DOHH2 (cell line): ENCODE measurements at regions not wholly inside any gene's neighbourhood (a gene's known extent, or its start where the extent isn't known, plus 50 kb on each side); places are given as distances from the start of the nearest gene placed in this dataset.

Experiments used
- H3F3A ChIP-seq: fragments of 200-600 bp; sonication (generic), shearing (Covaris generic); 2 replicates; pipeline ENCODE4 v1.6.0; 2016; ENCODE audit warnings: antibody characterized with exemption, mild to moderate bottlenecking; ENCODE audit not compliant: control insufficient read depth, insufficient read depth
- H3K27ac ChIP-seq: fragments of 200-600 bp; sonication (generic); 2 replicates; pipeline ENCODE4 v1.5.1; 2014; ENCODE audit warnings: low read depth, mild to moderate bottlenecking, low read length, moderate library complexity
- H3K27me3 ChIP-seq: fragments of 200-600 bp; sonication (generic); 2 replicates; pipeline ENCODE4 v1.6.1; 2014; ENCODE audit warnings: mild to moderate bottlenecking, low read length, mixed read lengths; ENCODE audit not compliant: control insufficient read depth
- H3K36me3 ChIP-seq: fragments of 200-600 bp; sonication (generic); 2 replicates; pipeline ENCODE4 v1.6.1; 2014; ENCODE audit warnings: mild to moderate bottlenecking, low read length, moderate library complexity, mixed read lengths; ENCODE audit not compliant: control insufficient read depth
- H3K4me1 ChIP-seq: fragments of 200-600 bp; sonication (generic); 2 replicates; pipeline ENCODE4 v1.6.1; 2014; ENCODE audit warnings: mild to moderate bottlenecking, low read length, mixed read lengths; ENCODE audit not compliant: control insufficient read depth
- H3K4me2 ChIP-seq: fragments of 200-600 bp; sonication (generic); 2 replicates; pipeline ENCODE4 v1.6.0; 2014; ENCODE audit warnings: mild to moderate bottlenecking, low read length, moderate library complexity
- H3K4me3 ChIP-seq: fragments of 200-600 bp; sonication (generic); 2 replicates; pipeline ENCODE4 v1.5.1; 2014; ENCODE audit warnings: mild to moderate bottlenecking, low read length, mixed read lengths
- H3K79me2 ChIP-seq: fragments of 200-600 bp; sonication (generic); 2 replicates; pipeline ENCODE4 v1.6.1; 2014; ENCODE audit warnings: mild to moderate bottlenecking, low read length, mixed read lengths; ENCODE audit not compliant: control insufficient read depth
- H3K9me2 ChIP-seq: fragments of 200-600 bp; sonication (generic); replicated peaks from 2 replicates; pipeline ENCODE4 v1.6.1; 2014; ENCODE audit warnings: mild to moderate bottlenecking, low read length, mixed read lengths; ENCODE audit not compliant: control insufficient read depth
- H3K9me3 ChIP-seq: fragments of 200-600 bp; sonication (generic); 2 replicates; pipeline ENCODE4 v1.6.1; 2014; ENCODE audit warnings: antibody characterized with exemption, low read length, mixed read lengths; ENCODE audit not compliant: control insufficient read depth, insufficient read depth
- H4K20me1 ChIP-seq: fragments of 200-600 bp; sonication (generic); 2 replicates; pipeline ENCODE4 v1.6.0; 2014; ENCODE audit warnings: low read depth, mild to moderate bottlenecking, antibody characterized with exemption, low read length, moderate library complexity; ENCODE audit not compliant: control insufficient read depth, insufficient read depth
- EZH2phosphoT487 ChIP-seq: fragments of 200-600 bp; sonication (generic); IDR thresholded peaks from 2 replicates; pipeline ENCODE4 v1.6.1; 2017; ENCODE audit warnings: borderline replicate concordance, mild to moderate bottlenecking, antibody characterized with exemption, low read length, moderate library complexity, mixed read lengths
- TF ChIP-seq, protein P1 (sequence below): fragments of 200-600 bp; sonication (generic); IDR thresholded peaks from one replicate; pipeline ENCODE4 v1.5.1; 2014; ENCODE audit warnings: antibody characterized with exemption, mild to moderate bottlenecking, low read depth, low read length; ENCODE audit not compliant: poor library complexity, severe bottlenecking

DNA sequence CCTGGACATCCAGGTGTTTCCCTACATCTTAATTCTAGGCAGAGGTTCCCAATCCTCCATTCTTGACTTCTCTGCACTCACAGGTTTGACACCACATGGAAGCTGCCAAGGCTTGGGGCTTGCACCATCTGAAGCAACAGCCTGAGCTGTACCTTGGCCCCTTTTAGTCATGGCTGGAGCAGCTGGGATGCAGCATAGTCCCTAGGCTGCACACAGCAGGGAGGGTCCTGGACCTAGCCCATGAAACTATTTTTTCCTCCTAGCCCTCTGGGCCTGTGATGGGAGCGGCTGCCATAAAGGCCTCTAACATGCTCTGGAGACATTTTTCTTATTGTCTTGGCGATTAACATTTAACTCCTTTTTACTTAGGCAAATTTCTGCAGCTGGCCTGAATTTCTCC is 417.2 kb upstream of the FLRT2 start:
- no peaks in the 10 kb centered on the region for H4K20me1 ChIP-seq
- H3K9me3 ChIP-seq: peaks cover 5% of the 10 kb centered on the region; the same call in 1 of the 2 replicates
- no peaks in the 10 kb centered on the region for H3F3A ChIP-seq
- no peaks in the 10 kb centered on the region for H3K36me3 ChIP-seq
- H3K4me3 ChIP-seq: no peak overlapping the region
- H3K27ac ChIP-seq: no peak overlapping the region
- no peaks in the 10 kb centered on the region for H3K79me2 ChIP-seq
- no peaks in the 10 kb centered on the region for H3K27me3 ChIP-seq
- H3K9me2 ChIP-seq: no peaks in the 10 kb centered on the region
- H3K4me2 ChIP-seq: no peak overlapping the region
- no peaks in the 10 kb centered on the region for H3K4me1 ChIP-seq
- no peak for TF ChIP-seq EZH2phosphoT487
- TF ChIP-seq, protein P1, sequence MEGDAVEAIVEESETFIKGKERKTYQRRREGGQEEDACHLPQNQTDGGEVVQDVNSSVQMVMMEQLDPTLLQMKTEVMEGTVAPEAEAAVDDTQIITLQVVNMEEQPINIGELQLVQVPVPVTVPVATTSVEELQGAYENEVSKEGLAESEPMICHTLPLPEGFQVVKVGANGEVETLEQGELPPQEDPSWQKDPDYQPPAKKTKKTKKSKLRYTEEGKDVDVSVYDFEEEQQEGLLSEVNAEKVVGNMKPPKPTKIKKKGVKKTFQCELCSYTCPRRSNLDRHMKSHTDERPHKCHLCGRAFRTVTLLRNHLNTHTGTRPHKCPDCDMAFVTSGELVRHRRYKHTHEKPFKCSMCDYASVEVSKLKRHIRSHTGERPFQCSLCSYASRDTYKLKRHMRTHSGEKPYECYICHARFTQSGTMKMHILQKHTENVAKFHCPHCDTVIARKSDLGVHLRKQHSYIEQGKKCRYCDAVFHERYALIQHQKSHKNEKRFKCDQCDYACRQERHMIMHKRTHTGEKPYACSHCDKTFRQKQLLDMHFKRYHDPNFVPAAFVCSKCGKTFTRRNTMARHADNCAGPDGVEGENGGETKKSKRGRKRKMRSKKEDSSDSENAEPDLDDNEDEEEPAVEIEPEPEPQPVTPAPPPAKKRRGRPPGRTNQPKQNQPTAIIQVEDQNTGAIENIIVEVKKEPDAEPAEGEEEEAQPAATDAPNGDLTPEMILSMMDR: no peak

DNA sequence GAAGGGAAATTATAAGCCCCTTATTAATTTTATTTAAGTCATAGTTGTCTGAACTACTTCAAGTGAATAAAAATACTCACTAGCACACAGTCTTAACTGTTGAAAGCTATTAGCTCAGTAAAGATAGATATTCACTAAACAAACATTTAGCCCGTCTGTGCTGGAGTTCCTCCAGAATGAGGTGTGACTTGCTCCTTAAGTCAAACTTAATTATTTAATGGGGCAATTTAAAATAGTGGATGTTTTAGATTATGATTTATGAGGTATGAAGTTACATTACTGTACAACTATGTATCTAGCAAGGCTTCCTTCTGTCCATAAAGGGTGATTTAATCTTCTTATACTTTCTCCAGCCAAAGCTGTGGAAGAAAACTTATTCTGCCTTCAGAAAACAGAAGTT is 414.0 kb upstream of the FLRT2 start:
- Histone ChIP-seq H3K4me1 (no peaks in the 10 kb centered on the region), H3K4me2 (no peak overlapping the region), H3K4me3 (no peak overlapping the region), H3F3A (no peaks in the 10 kb centered on the region), H3K27ac (no peak overlapping the region), H3K9me3 (peaks cover 5% of the 10 kb centered on the region; the same call in 1 of the 2 replicates), H3K9me2 (no peaks in the 10 kb centered on the region), H3K79me2 (no peaks in the 10 kb centered on the region), H3K36me3 (no peaks in the 10 kb centered on the region), H3K27me3 (no peaks in the 10 kb centered on the region), H4K20me1 (no peaks in the 10 kb centered on the region)
- TF ChIP-seq, protein P1: no peak
- no peak for TF ChIP-seq EZH2phosphoT487

DNA sequence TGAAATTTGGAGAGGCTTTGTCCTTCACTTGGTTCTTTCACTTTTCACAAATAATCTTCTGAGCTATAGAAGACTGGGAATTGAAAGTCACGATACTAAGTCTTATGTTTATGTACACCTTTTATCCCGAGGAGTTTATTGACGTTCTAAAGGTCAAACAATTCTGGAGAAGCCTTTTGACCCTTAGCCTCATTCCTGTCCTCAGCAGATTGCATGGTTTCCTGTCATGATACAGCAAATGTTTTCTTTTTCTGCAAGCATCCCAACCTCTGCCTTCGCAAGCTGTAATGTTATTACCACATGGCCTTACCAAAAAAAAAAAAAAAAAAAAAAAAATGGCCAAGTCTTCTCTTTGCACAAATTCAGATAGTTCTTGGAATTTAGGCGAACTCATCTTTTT is 411.7 kb upstream of the FLRT2 start:
- no peak for TF ChIP-seq EZH2phosphoT487
- TF ChIP-seq, protein P1: no peak
- Histone ChIP-seq H4K20me1 (no peaks in the 10 kb centered on the region), H3K27ac (no peak overlapping the region), H3K4me1 (no peaks in the 10 kb centered on the region), H3K79me2 (no peaks in the 10 kb centered on the region), H3K9me2 (no peaks in the 10 kb centered on the region), H3F3A (no peaks in the 10 kb centered on the region), H3K9me3 (no peaks in the 10 kb centered on the region), H3K4me3 (no peak overlapping the region), H3K27me3 (no peaks in the 10 kb centered on the region), H3K4me2 (no peak overlapping the region), H3K36me3 (no peaks in the 10 kb centered on the region)

DNA sequence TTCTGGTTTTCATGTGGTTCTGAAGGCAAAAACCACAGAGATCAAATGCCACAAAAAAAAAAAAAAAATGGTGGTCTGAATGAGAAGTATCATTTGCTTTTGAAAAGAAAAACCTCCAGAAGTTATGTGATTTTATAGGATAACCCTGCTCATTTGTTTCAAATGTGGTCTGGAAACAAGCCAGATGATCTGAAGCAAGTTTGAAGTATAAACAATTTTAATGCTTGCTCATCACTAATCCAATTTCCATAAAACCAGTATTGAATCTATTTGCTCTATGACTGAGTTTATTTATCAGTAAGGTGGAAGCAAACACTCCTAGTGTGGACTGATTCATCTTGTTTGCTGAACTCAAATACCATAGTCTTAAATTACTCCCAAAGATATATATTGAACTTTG is 407.3 kb upstream of the FLRT2 start:
- Histone ChIP-seq H3F3A (no peaks in the 10 kb centered on the region), H3K27me3 (no peaks in the 10 kb centered on the region), H3K9me3 (no peaks in the 10 kb centered on the region), H3K79me2 (no peaks in the 10 kb centered on the region), H3K36me3 (no peaks in the 10 kb centered on the region), H3K4me1 (no peaks in the 10 kb centered on the region), H3K4me3 (no peak overlapping the region), H3K27ac (no peak overlapping the region), H4K20me1 (no peaks in the 10 kb centered on the region), H3K4me2 (no peak overlapping the region), H3K9me2 (no peaks in the 10 kb centered on the region)
- TF ChIP-seq, protein P1: no peak
- no peak for TF ChIP-seq EZH2phosphoT487
